Spleen (tissue), 11 donors: ENCODE measurements at regions not wholly inside any gene's neighbourhood (a gene's known extent, or its start where the extent isn't known, plus 50 kb on each side); places are given as distances from the start of the nearest gene placed in this dataset.

ENCODE experiments used
- DNase-seq: peaks from one replicate; pipeline ENCODE4 v3.0.0-alpha.2; 2020
- H3K27ac ChIP-seq, 8 donors: fragments of 200-600 bp; sonication (generic) in 7 of 8; 1 replicate in 4 of 8; 2 replicates in 4 of 8; pipeline versions ENCODE4 v1.5.0 to v1.8.0; 2016 to 2021; ENCODE audit warnings: inconsistent platforms in 4 of 8, mild to moderate bottlenecking in 4 of 8, moderate library complexity in 1 of 8
- H3K27me3 ChIP-seq, 7 donors: fragments of 200-600 bp; sonication (generic) in 6 of 7; replicated peaks in 1 of 7; 1 replicate in 4 of 7; 2 replicates in 3 of 7; pipeline versions ENCODE4 v1.5.0 to v1.8.0; 2016 to 2021; ENCODE audit warnings: inconsistent platforms in 3 of 7, mild to moderate bottlenecking in 1 of 7
- H3K36me3 ChIP-seq, 6 donors: fragments of 200-600 bp; sonication (generic) in 5 of 6; 1 replicate in 4 of 6; 2 replicates in 2 of 6; pipeline versions ENCODE4 v1.5.0 to v1.8.0; 2016 to 2021; ENCODE audit warnings: inconsistent platforms in 2 of 6
- H3K4me1 ChIP-seq, 6 donors: fragments of 200-600 bp; sonication (generic) in 5 of 6; 1 replicate in 3 of 6; 2 replicates in 3 of 6; pipeline versions ENCODE4 v1.5.0 to v1.8.0; 2016 to 2021; ENCODE audit warnings: inconsistent platforms in 3 of 6
- H3K4me3 ChIP-seq, 8 donors: fragments of 200-600 bp; sonication (generic) in 7 of 8; 1 replicate in 4 of 8; 2 replicates in 4 of 8; pipeline versions ENCODE4 v1.5.0 to v1.8.0; 2016 to 2021; ENCODE audit warnings: inconsistent platforms in 4 of 8, mild to moderate bottlenecking in 4 of 8, moderate library complexity in 2 of 8
- H3K9me3 ChIP-seq, 8 donors: fragments of 200-600 bp; sonication (generic) in 7 of 8; 1 replicate in 4 of 8; 2 replicates in 4 of 8; pipeline versions ENCODE4 v1.5.0 to v1.8.0; 2016 to 2021; ENCODE audit warnings: inconsistent platforms in 4 of 8
- CTCF ChIP-seq, 11 experiments: fragments of 200-600 bp in 7 of 11; fragments of 450-650 bp in 4 of 11; sonication (generic) in 4 of 11; IDR thresholded peaks in 8 of 11; conservative IDR thresholded peaks in 3 of 11; 1 replicate in 7 of 11; 2 replicates in 4 of 11; pipeline versions ENCODE4 v1.4.0 to v1.8.0; 2016 to 2021; ENCODE audit warnings: antibody characterized with exemption in 11 of 11, inconsistent platforms in 4 of 11, mild to moderate bottlenecking in 1 of 11
- POLR2A ChIP-seq, 3 donors: fragments of 450-650 bp; IDR thresholded peaks; one replicate each; pipeline ENCODE4 v1.5.1; 2017; ENCODE audit warnings: antibody characterized with exemption in 3 of 3, mild to moderate bottlenecking in 1 of 3
- POLR2AphosphoS5 ChIP-seq, 3 donors: sonication (generic); formaldehyde crosslinking; IDR thresholded peaks; one replicate each; pipeline ENCODE4 v1.5.1; 2017; ENCODE audit warnings: antibody characterized with exemption in 3 of 3
- WGBS, 5 donors: extraction: QIAGEN DNeasy Blood & Tissue Kit in 3 of 5; methylation state at CpG; one replicate each; pipeline versions ENCODE4 v1.1.5 to v1.1.7; 2013 to 2018; 5-methylcytosine and 5-hydroxymethylcytosine counted together
- intact Hi-C: fragments of 100-400 bp; cut with DNase I; formaldehyde crosslinking; loops from one replicate; pipeline ENCODE4 v1.15.0; 2023; ENCODE audit warnings: low total_unique reads
- donor health status: healthy with polysubstance abuse.
- donor health status: DM: no; HTN: no; CAD: no; lungs with moderate emphysema.
- donor health status: DM: no; HTN: no; CAD: no.
- donor health status: Bipolar disorder and iron deficiency.
- donor health status: healthy.
- donor health status: DM: no; HTN: no; CAD: no.
- donor health status: DM: yes; HTN: yes; CAD: no.

DNA sequence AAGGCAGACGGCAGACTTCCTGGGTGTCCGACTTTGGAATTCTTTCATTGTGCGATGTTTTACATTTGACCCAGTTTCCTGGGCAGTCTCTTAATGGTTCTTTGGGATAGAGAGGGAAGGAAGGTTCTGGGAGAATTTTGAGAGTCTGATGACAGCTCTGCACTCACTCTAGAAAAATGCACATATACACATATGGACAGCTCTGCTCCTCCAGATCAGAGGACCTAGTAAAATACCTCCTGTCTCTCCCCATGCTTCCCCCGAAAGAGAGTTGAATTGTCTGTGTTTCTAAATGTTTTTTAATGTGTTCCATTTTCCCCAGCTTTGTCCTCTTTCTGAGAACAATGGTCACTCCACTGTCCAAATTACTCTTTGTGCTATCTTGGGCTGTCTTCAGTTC lies 102.0 kb upstream of the CXCR4 start:
- TF ChIP-seq POLR2A (IDR thresholded peaks at IDR 0.05) = no peak
- no peak for TF ChIP-seq CTCF (IDR thresholded peaks at IDR 0.05 in 8 of 11, conservative IDR thresholded peaks at IDR 0.05 in 3 of 11)
- no peak for TF ChIP-seq POLR2AphosphoS5 (IDR thresholded peaks at IDR 0.05)
- Histone ChIP-seq H3K9me3 (no peaks in the 10 kb centered on the region), H3K4me3 (no peak overlapping the region), H3K36me3 (no peaks in the 10 kb centered on the region), H3K27me3 (no peaks in the 10 kb centered on the region), H3K27ac (peak overlapping the region in 2 of 8 donors; percentile 50 to 57), H3K4me1 (peaks cover 4 to 72% (median 26%) of the 10 kb centered on the region in 6 donors)
- DNase-seq = no peak
- WGBS, 5 donors = 82 to 89% (median 84%) methylated on average over 4 of the region's 4 CpGs
- intact Hi-C loops = no loop called here

DNA sequence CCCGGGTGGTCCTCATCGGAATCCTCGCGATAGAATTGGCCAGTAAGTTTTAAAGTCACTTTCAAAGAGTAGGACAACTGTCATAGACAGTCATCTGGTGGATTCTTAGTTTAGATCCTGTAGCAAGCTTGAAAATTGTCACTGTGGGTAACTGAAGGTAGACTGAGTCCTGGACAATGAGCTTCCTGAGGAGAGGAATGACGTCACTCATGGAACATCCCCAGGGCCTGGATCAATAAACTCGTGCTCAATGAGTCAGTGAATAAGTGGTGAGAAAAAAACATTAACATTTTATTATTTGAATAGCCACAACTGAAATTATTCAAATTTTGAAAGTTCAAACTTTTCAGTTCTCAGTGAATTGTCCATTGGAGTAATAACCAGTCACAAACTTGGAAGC lies 101.4 kb upstream of the CXCR4 start:
- Histone ChIP-seq H3K27ac (no peak overlapping the region), H3K36me3 (no peaks in the 10 kb centered on the region), H3K27me3 (no peaks in the 10 kb centered on the region), H3K4me1 (peaks cover 4 to 76% (median 32%) of the 10 kb centered on the region in 6 donors), H3K4me3 (no peak overlapping the region), H3K9me3 (no peaks in the 10 kb centered on the region)
- no peak for TF ChIP-seq POLR2AphosphoS5 (IDR thresholded peaks at IDR 0.05)
- no peak for TF ChIP-seq CTCF (IDR thresholded peaks at IDR 0.05 in 8 of 11, conservative IDR thresholded peaks at IDR 0.05 in 3 of 11)
- no peak for TF ChIP-seq POLR2A (IDR thresholded peaks at IDR 0.05)
- WGBS, 5 donors = 72 to 86% (median 78%) methylated on average over 6 of the region's 6 CpGs
- intact Hi-C loops = no loop called here
- no peak for DNase-seq

DNA sequence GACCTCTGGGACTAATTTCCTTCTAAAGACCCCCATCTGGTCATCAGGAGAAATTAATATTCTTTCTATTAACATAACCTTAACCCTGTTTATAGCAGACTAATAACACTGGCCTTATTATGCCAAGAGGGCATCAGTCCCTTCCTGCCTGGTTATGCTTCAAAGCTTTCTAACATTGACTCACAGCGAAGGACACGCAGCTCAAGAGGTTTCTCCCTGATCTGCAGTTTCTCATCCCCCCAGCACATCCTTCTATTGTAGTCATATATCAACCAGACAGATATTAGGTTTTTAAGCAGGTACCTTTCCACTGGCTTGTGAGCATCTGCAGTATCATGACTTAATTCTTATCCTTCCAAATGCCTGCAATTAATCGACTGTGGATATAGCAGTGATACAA lies 100.0 kb upstream of the CXCR4 start:
- Histone ChIP-seq H3K27ac (no peak overlapping the region), H3K4me3 (no peak overlapping the region), H3K9me3 (no peaks in the 10 kb centered on the region), H3K27me3 (no peaks in the 10 kb centered on the region), H3K36me3 (no peaks in the 10 kb centered on the region), H3K4me1 (peaks cover 4 to 90% (median 42%) of the 10 kb centered on the region in 6 donors)
- intact Hi-C loops = no loop called here
- no peak for DNase-seq
- TF ChIP-seq POLR2A (IDR thresholded peaks at IDR 0.05) (no peak), CTCF (IDR thresholded peaks at IDR 0.05 in 8 of 11, conservative IDR thresholded peaks at IDR 0.05 in 3 of 11) (no peak), POLR2AphosphoS5 (IDR thresholded peaks at IDR 0.05) (no peak)
- 55 to 75% (median 64%) methylated on average over 3 of the region's 3 CpGs for WGBS, 5 donors

- no peaks in the 10 kb centered on the region for H3K9me3 ChIP-seq
- TF ChIP-seq POLR2AphosphoS5 (IDR thresholded peaks at IDR 0.05) = no peak
- TF ChIP-seq POLR2A (IDR thresholded peaks at IDR 0.05) = no peak
- no peak for TF ChIP-seq CTCF (IDR thresholded peaks at IDR 0.05 in 8 of 11, conservative IDR thresholded peaks at IDR 0.05 in 3 of 11)
- no peak for DNase-seq
- peaks cover 13 to 94% (median 51%) of the 10 kb centered on the region in 6 donors for H3K4me1 ChIP-seq
- WGBS, 5 donors = 74 to 92% (median 84%) methylated on average over 5 of the region's 5 CpGs
- no peak overlapping the region for H3K4me3 ChIP-seq
- peak overlapping the region in 1 of 8 donors; percentile 83 for H3K27ac ChIP-seq
- H3K36me3 ChIP-seq = no peaks in the 10 kb centered on the region
- no peaks in the 10 kb centered on the region for H3K27me3 ChIP-seq
- intact Hi-C loops = no loop called here
Measured at GRCh38 chr2:136215908-136216472, 98.0 kb upstream of the CXCR4 start.
